HL-60 (cell line): ENCODE measurements at regions not wholly inside any gene's neighbourhood (a gene's known extent, or its start where the extent isn't known, plus 50 kb on each side); places are given as distances from the start of the nearest gene placed in this dataset.

Experiments
- POLR2AphosphoS5 ChIP-seq: IDR thresholded peaks from 2 replicates; pipeline ENCODE4 v1.6.1; 2012; ENCODE audit warnings: low read depth
- TF ChIP-seq, protein P1 (sequence below): IDR thresholded peaks from one replicate; pipeline ENCODE4 v1.5.1; 2011; ENCODE audit warnings: low read length, control low read depth, inconsistent platforms; ENCODE audit not compliant: insufficient read depth

DNA sequence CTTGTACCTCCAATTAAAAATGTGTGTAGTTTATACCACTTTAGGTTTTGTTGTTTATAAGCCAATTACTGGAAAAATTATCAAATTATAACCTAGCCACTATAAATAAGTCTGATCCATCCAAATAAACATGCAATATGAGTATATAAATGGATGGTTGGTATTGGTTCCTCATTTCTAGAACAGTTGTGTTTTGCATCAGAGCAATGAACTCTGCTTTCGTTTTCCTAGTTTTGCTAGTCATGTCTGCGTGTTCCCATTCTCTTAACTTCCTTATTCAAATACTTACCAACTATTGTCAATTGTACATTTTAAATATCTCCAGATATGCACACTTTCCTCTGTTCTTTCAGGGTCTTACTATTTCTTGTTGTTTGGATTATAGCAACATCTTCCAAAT, 641.7 kb downstream of the NR4A2 start:
- TF ChIP-seq, protein P1, sequence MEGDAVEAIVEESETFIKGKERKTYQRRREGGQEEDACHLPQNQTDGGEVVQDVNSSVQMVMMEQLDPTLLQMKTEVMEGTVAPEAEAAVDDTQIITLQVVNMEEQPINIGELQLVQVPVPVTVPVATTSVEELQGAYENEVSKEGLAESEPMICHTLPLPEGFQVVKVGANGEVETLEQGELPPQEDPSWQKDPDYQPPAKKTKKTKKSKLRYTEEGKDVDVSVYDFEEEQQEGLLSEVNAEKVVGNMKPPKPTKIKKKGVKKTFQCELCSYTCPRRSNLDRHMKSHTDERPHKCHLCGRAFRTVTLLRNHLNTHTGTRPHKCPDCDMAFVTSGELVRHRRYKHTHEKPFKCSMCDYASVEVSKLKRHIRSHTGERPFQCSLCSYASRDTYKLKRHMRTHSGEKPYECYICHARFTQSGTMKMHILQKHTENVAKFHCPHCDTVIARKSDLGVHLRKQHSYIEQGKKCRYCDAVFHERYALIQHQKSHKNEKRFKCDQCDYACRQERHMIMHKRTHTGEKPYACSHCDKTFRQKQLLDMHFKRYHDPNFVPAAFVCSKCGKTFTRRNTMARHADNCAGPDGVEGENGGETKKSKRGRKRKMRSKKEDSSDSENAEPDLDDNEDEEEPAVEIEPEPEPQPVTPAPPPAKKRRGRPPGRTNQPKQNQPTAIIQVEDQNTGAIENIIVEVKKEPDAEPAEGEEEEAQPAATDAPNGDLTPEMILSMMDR: no peak
- no peak for TF ChIP-seq POLR2AphosphoS5
